Stimulated activated CD4-positive, alpha-beta T cell treated with anti-CD3 and anti-CD28 coated beads, Interleukin-15, amount 100 ng/mL, for 24 hours (primary cell): ENCODE measurements at regions not wholly inside any gene's neighbourhood (a gene's known extent, or its start where the extent isn't known, plus 50 kb on each side); places are given as distances from the start of the nearest gene placed in this dataset.

ENCODE experiments used
- DNase-seq: peaks from one replicate; pipeline ENCODE4 v3.0.0-alpha.2; 2020

GRCh38 chr15:27670486-27671209, 428.5 kb downstream of the OCA2 start:
- no peak for DNase-seq

GRCh38 chr15:27669641-27670040, 429.5 kb downstream of the OCA2 start:
- no peak for DNase-seq

GRCh38 chr15:27668471-27669220, 430.5 kb downstream of the OCA2 start:
- no peak for DNase-seq

- no peak for DNase-seq
Observed at GRCh38 chr15:27665002-27665401, 434.1 kb downstream of the OCA2 start.

- no peak for DNase-seq
Observed at GRCh38 chr15:27662892-27663291, 436.2 kb downstream of the OCA2 start.

GRCh38 chr15:27660676-27661075, 438.4 kb downstream of the OCA2 start:
- no peak for DNase-seq

GRCh38 chr15:27656296-27656987, 442.7 kb downstream of the OCA2 start:
- no peak for DNase-seq

GRCh38 chr15:27655056-27655455, 444.1 kb downstream of the OCA2 start:
- no peak for DNase-seq

- DNase-seq: no peak
Observed at GRCh38 chr15:27650244-27650643, 448.9 kb downstream of the OCA2 start.

- no peak for DNase-seq
Observed at GRCh38 chr15:27648359-27648758, 450.8 kb downstream of the OCA2 start.

- DNase-seq: no peak
Observed at GRCh38 chr15:27646531-27646930, 452.6 kb downstream of the OCA2 start.

- DNase-seq: no peak
Observed at GRCh38 chr15:27645672-27646071, 453.4 kb downstream of the OCA2 start.

GRCh38 chr15:27642981-27643380, 456.1 kb downstream of the OCA2 start:
- DNase-seq: no peak

GRCh38 chr15:27639595-27639994, 459.5 kb downstream of the OCA2 start:
- DNase-seq: no peak

GRCh38 chr15:27638958-27639357, 460.2 kb downstream of the OCA2 start:
- no peak for DNase-seq

GRCh38 chr15:27635916-27636315, 463.2 kb downstream of the OCA2 start:
- DNase-seq: no peak

GRCh38 chr15:27628486-27628885, 470.6 kb downstream of the OCA2 start:
- no peak for DNase-seq

- no peak for DNase-seq
Observed at GRCh38 chr15:27627623-27628022, 471.5 kb downstream of the OCA2 start.

- no peak for DNase-seq
Observed at GRCh38 chr15:27623560-27624305, 475.4 kb downstream of the OCA2 start.

GRCh38 chr15:27623149-27623548, 476.0 kb downstream of the OCA2 start:
- no peak for DNase-seq

GRCh38 chr15:27622371-27622770, 476.7 kb downstream of the OCA2 start:
- no peak for DNase-seq

GRCh38 chr15:27619204-27619603, 479.9 kb downstream of the OCA2 start:
- DNase-seq: no peak

- no peak for DNase-seq
Observed at GRCh38 chr15:27617013-27617412, 482.1 kb downstream of the OCA2 start.
